Body of pancreas (tissue), 4 donors: ENCODE measurements at regions not wholly inside any gene's neighbourhood (a gene's known extent, or its start where the extent isn't known, plus 50 kb on each side); places are given as distances from the start of the nearest gene placed in this dataset.

Source experiments
- ATAC-seq: fragments of 150-250 bp; one replicate; pipeline ENCODE4 v1.9.1; 2016
- DNase-seq, 4 donors: peaks; one replicate each; pipeline ENCODE4 v3.0.0-alpha.2; 2019
- H3K27ac ChIP-seq, 4 donors: fragments of 200-600 bp; sonication (generic); 1 replicate in 3 of 4; 2 replicates in 1 of 4; pipeline versions ENCODE4 v1.5.1 to v1.6.1; 2016 to 2019; ENCODE audit warnings: mild to moderate bottlenecking in 1 of 4, mixed read lengths in 1 of 4, moderate library complexity in 1 of 4
- H3K27me3 ChIP-seq, 2 donors: fragments of 200-600 bp; sonication (generic); one replicate each; pipeline ENCODE4 v1.6.0; 2016; ENCODE audit warnings: mild to moderate bottlenecking in 1 of 2
- H3K36me3 ChIP-seq, 2 donors: fragments of 200-600 bp; sonication (generic); replicated peaks in 1 of 2; 2 replicates each; pipeline ENCODE4 v1.5.1; 2016; ENCODE audit warnings: low read depth in 2 of 2; ENCODE audit not compliant: insufficient read depth in 1 of 2
- H3K4me1 ChIP-seq: fragments of 200-600 bp; sonication (generic); one replicate; pipeline ENCODE4 v1.6.0; 2016
- H3K4me3 ChIP-seq, 2 donors: fragments of 200-600 bp; sonication (generic); 1 replicate in 1 of 2; 2 replicates in 1 of 2; pipeline ENCODE4 v1.5.1; 2016 to 2019
- H3K9me3 ChIP-seq, 3 donors: fragments of 200-600 bp; sonication (generic); 1 replicate in 2 of 3; 2 replicates in 1 of 3; pipeline ENCODE4 v1.5.1; 2016
- CTCF ChIP-seq, 7 experiments: fragments of 450-650 bp in 4 of 7; fragments of 200-600 bp in 3 of 7; sonication (generic) in 3 of 7; IDR thresholded peaks; one replicate each; pipeline ENCODE4 v1.5.1; 2016 to 2019; ENCODE audit warnings: antibody characterized with exemption in 7 of 7
- POLR2A ChIP-seq, 3 donors: fragments of 450-650 bp; IDR thresholded peaks; one replicate each; pipeline ENCODE4 v1.6.1; 2016; ENCODE audit warnings: antibody characterized with exemption in 3 of 3, mild to moderate bottlenecking in 2 of 3
- WGBS, 2 donors: methylation state at CpG; one replicate each; pipeline ENCODE4 v1.1.5; 2017; 5-methylcytosine and 5-hydroxymethylcytosine counted together
- intact Hi-C: fragments of 100-400 bp; cut with DNase I; formaldehyde crosslinking; loops from one replicate; pipeline ENCODE4 v1.15.1; 2023

GRCh38 chr18:47387864-47388263, 136.4 kb upstream of the SKOR2 start:
- intact Hi-C loops: no loop called here
- Histone ChIP-seq H3K27ac (no peak overlapping the region), H3K36me3 (no peaks in the 10 kb centered on the region), H3K4me3 (no peak overlapping the region), H3K4me1 (no peaks in the 10 kb centered on the region), H3K27me3 (no peaks in the 10 kb centered on the region), H3K9me3 (no peaks in the 10 kb centered on the region)
- ATAC-seq: no peak
- no peak for TF ChIP-seq POLR2A (IDR thresholded peaks at IDR 0.05)
- TF ChIP-seq CTCF (IDR thresholded peaks at IDR 0.05): no peak
- DNase-seq: no peak

DNA sequence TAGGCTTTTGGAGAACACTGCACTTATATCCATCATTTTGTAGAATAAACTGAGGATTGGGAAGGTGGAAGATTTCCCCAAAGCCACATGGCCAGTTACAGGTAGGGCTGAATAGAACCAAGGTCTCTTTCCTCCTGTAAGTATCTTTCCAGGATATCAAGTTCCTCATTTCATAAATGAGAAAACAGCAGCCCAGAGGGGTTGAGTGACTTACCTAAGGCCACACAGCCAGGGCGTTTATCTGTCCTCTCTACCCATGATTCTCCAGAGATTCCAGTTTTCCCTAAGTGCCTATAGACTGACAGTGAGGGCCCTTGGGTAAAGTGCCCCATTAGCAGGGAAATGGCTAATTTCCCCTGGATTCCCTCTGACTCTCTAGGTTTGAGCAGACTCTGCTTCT, 132.3 kb upstream of the SKOR2 start:
- Histone ChIP-seq H3K36me3 (no peaks in the 10 kb centered on the region), H3K9me3 (no peaks in the 10 kb centered on the region), H3K4me3 (no peak overlapping the region), H3K27me3 (no peaks in the 10 kb centered on the region), H3K4me1 (no peaks in the 10 kb centered on the region), H3K27ac (no peak overlapping the region)
- ATAC-seq (no peak), DNase-seq (no peak)
- WGBS, 2 donors: 45 to 56% methylated on average over 1 of the region's 1 CpG
- TF ChIP-seq POLR2A (IDR thresholded peaks at IDR 0.05) (no peak), CTCF (IDR thresholded peaks at IDR 0.05) (no peak)
- intact Hi-C loops: no loop called here

GRCh38 chr18:47381975-47382570, 130.6 kb upstream of the SKOR2 start:
- Histone ChIP-seq H3K27me3 (no peaks in the 10 kb centered on the region), H3K9me3 (no peaks in the 10 kb centered on the region), H3K4me1 (no peaks in the 10 kb centered on the region), H3K36me3 (no peaks in the 10 kb centered on the region), H3K4me3 (no peak overlapping the region), H3K27ac (no peak overlapping the region)
- TF ChIP-seq POLR2A (IDR thresholded peaks at IDR 0.05) (no peak), CTCF (IDR thresholded peaks at IDR 0.05) (no peak)
- intact Hi-C loops: no loop called here
- 14 to 17% methylated on average over 8 to 14 of the region's 14 CpGs for WGBS, 2 donors
- no peak for DNase-seq
- ATAC-seq: no peak

DNA sequence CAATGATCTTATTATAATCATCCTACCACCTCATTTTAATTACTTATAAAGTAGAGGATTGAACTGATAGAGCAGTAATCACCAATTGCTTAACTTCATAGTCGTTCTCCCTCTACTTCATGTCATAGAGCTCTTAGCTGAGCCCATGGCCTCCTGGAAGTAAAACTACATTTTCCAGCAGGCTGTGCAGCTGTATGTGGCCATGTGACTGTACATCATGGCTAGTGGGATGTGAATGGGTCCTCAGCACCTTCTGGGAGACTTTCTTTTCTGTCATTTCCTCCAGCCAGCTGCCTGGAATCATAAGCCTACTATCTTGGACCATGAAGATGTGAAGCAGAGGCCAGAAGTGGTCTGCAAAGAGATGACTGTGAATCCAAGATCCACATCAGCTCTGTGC, 128.7 kb upstream of the SKOR2 start:
- Histone ChIP-seq H3K4me1 (no peaks in the 10 kb centered on the region), H3K27ac (no peak overlapping the region), H3K4me3 (no peak overlapping the region), H3K9me3 (no peaks in the 10 kb centered on the region), H3K27me3 (no peaks in the 10 kb centered on the region), H3K36me3 (no peaks in the 10 kb centered on the region)
- no peak for TF ChIP-seq CTCF (IDR thresholded peaks at IDR 0.05)
- TF ChIP-seq POLR2A (IDR thresholded peaks at IDR 0.05): no peak
- 50 to 83% methylated on average over 1 of the region's 1 CpG for WGBS, 2 donors
- intact Hi-C loops: no loop called here
- no peak for DNase-seq
- no peak for ATAC-seq

DNA sequence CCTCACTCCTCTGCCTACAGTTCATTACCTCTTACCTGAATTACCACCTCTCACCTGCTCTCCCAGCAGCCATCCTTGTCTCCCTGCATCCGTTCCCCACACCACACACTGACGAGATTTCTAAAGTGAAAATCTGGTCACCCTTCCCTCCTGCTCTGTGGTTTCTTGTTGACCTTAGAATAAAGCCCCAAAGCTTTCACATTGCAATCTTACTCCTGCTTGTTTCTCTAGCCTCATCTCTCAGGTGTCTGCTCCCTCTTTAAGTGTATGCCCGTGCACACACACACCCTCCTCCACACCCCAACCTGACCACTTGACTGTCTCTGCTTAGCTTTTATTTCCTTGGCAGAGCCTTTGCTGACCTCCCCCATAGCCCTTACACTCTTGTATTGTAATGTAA, 122.0 kb upstream of the SKOR2 start:
- intact Hi-C loops: no loop called here
- no peak for DNase-seq

More for the DNA sequence above, 122.0 kb upstream of the SKOR2 start:
- ATAC-seq: no peak
- H3K27me3 ChIP-seq: no peaks in the 10 kb centered on the region
- 53 to 65% methylated on average over 3 of the region's 3 CpGs for WGBS, 2 donors
- peaks cover 0 to 6% (median 0%) of the 10 kb centered on the region in 3 donors for H3K9me3 ChIP-seq
- no peaks in the 10 kb centered on the region for H3K4me1 ChIP-seq
- H3K4me3 ChIP-seq: no peak overlapping the region
- H3K36me3 ChIP-seq: no peaks in the 10 kb centered on the region
- no peak overlapping the region for H3K27ac ChIP-seq
- TF ChIP-seq POLR2A (IDR thresholded peaks at IDR 0.05) (no peak), CTCF (IDR thresholded peaks at IDR 0.05) (no peak)
